Right lobe of liver (tissue), 4 donors: ENCODE measurements at regions not wholly inside any gene's neighbourhood (a gene's known extent, or its start where the extent isn't known, plus 50 kb on each side); places are given as distances from the start of the nearest gene placed in this dataset.

Source experiments
- CTCF ChIP-seq, 4 donors: fragments of 200-600 bp in 3 of 4; fragments of 450-650 bp in 1 of 4; IDR thresholded peaks; one replicate each; pipeline versions ENCODE4 v1.5.1 to v1.8.0; 2016 to 2022; ENCODE audit warnings: antibody characterized with exemption in 4 of 4, mild to moderate bottlenecking in 2 of 4
- POLR2A ChIP-seq: fragments of 450-650 bp; IDR thresholded peaks from one replicate; pipeline ENCODE4 v1.6.1; 2017; ENCODE audit warnings: antibody characterized with exemption, mild to moderate bottlenecking
- donor health status: DM: no; HTN: no; CAD: no.
- donor health status: DM: no; HTN: no; CAD: no.
- donor health status: DM: no; HTN: yes; CAD: no.

GRCh38 chr1:115141145-115141454 is 51.8 kb upstream of the TSPAN2 start:
- no peak for TF ChIP-seq CTCF (IDR thresholded peaks at IDR 0.05)
- TF ChIP-seq POLR2A: no peak
